HG03066 (cell line): ENCODE measurements at regions not wholly inside any gene's neighbourhood (a gene's known extent, or its start where the extent isn't known, plus 50 kb on each side); places are given as distances from the start of the nearest gene placed in this dataset.
A peak's percentile ranks its signal among the peaks of the same experiment; 100 is the strongest.
"Not testable (repeated sequence)": the region's sequence is repeated elsewhere in the genome, so short reads cannot be mapped to it uniquely, and the experiment has no call there.

Source experiments
- ATAC-seq: cut with Tn5 transposase; IDR thresholded peaks from one replicate; pipeline ENCODE4 v1.9.1; 2021; ENCODE audit warnings: low read depth; ENCODE audit not compliant: unreplicated experiment

- not testable (repeated sequence) for ATAC-seq
Measured at GRCh38 chr2:47690706-47691325, 92.1 kb upstream of the MSH6 start.

GRCh38 chr2:47690132-47690531 is 92.8 kb upstream of the MSH6 start:
- no peak for ATAC-seq

GRCh38 chr2:47689118-47689517 is 93.8 kb upstream of the MSH6 start:
- ATAC-seq = peak; percentile 76

- ATAC-seq = no peak
Measured at GRCh38 chr2:47688561-47688960, 94.4 kb upstream of the MSH6 start.

- ATAC-seq = no peak
Measured at GRCh38 chr2:47687856-47688255, 95.1 kb upstream of the MSH6 start.

GRCh38 chr2:47686018-47686417 is 96.9 kb upstream of the MSH6 start:
- ATAC-seq = no peak

GRCh38 chr2:47682216-47682749 is 100.7 kb upstream of the MSH6 start:
- ATAC-seq = no peak

- no peak for ATAC-seq
Measured at GRCh38 chr2:47676261-47676926, 105.6 kb upstream of the KCNK12 start.

- no peak for ATAC-seq
Measured at GRCh38 chr2:47675196-47675825, 104.5 kb upstream of the KCNK12 start.

- ATAC-seq = no peak
Measured at GRCh38 chr2:47666332-47666731, 95.5 kb upstream of the KCNK12 start.

- no peak for ATAC-seq
Measured at GRCh38 chr2:47664817-47665216, 94.0 kb upstream of the KCNK12 start.

GRCh38 chr2:47662552-47662951 is 91.8 kb upstream of the KCNK12 start:
- no peak for ATAC-seq

- ATAC-seq = no peak
Measured at GRCh38 chr2:47661310-47661709, 90.5 kb upstream of the KCNK12 start.

GRCh38 chr2:47660168-47660567 is 89.4 kb upstream of the KCNK12 start:
- no peak for ATAC-seq

GRCh38 chr2:47658646-47659320 is 88.0 kb upstream of the KCNK12 start:
- no peak for ATAC-seq

GRCh38 chr2:47657886-47658489 is 87.2 kb upstream of the KCNK12 start:
- no peak for ATAC-seq

- ATAC-seq = no peak
Measured at GRCh38 chr2:47656715-47657600, 86.2 kb upstream of the KCNK12 start.

GRCh38 chr2:47655563-47655880 is 84.7 kb upstream of the KCNK12 start:
- ATAC-seq = no peak

GRCh38 chr2:47654790-47655562 is 84.2 kb upstream of the KCNK12 start:
- peak; percentile 66 for ATAC-seq
